ENCODE measurements at regions not wholly inside any gene's neighbourhood (a gene's known extent, or its start where the extent isn't known, plus 50 kb on each side); places are given as distances from the start of the nearest gene placed in this dataset.

GRCh38 chr5:2670940-2671339 lies 80.5 kb downstream of the IRX2 start:
- DNase-seq (ENCODE audit: low spot score), result no peak
- intact Hi-C loops (cut with DNase I), result no loop called here
- TF ChIP-seq CTCF (IDR thresholded peaks at IDR 0.05), result no peak
- TF ChIP-seq POLR2A (IDR thresholded peaks at IDR 0.05), result no peak
- TF ChIP-seq POLR2AphosphoS5 (IDR thresholded peaks at IDR 0.05), result no peak
- Histone ChIP-seq H3K9me3 (no peaks in the 10 kb centered on the region), H3K4me3 (no peak overlapping the region), H3K36me3 (no peaks in the 10 kb centered on the region), H3K27ac (no peak overlapping the region), H3K4me1 (replicated peaks) (no peaks in the 10 kb centered on the region), H3K27me3 (replicated peaks; ENCODE audit: insufficient read depth) (no peaks in the 10 kb centered on the region)
- WGBS, result 84% methylated on average over 14 of the region's 14 CpGs

- Histone ChIP-seq H3K9me3 (no peaks in the 10 kb centered on the region), H3K36me3 (no peaks in the 10 kb centered on the region), H3K27ac (no peak overlapping the region), H3K4me3 (no peak overlapping the region), H3K4me1 (replicated peaks) (no peaks in the 10 kb centered on the region), H3K27me3 (replicated peaks; ENCODE audit: insufficient read depth) (no peaks in the 10 kb centered on the region)
- no peak for DNase-seq (ENCODE audit: low spot score)
- WGBS, result 91% methylated on average over 16 of the region's 16 CpGs
- TF ChIP-seq POLR2AphosphoS5 (IDR thresholded peaks at IDR 0.05) (no peak), POLR2A (IDR thresholded peaks at IDR 0.05) (no peak), CTCF (IDR thresholded peaks at IDR 0.05) (no peak)
- intact Hi-C loops (cut with DNase I), result no loop called here
Measured at GRCh38 chr5:2669913-2670312, 81.6 kb downstream of the IRX2 start.

- Histone ChIP-seq H3K27ac (no peak overlapping the region), H3K9me3 (no peaks in the 10 kb centered on the region), H3K36me3 (no peaks in the 10 kb centered on the region), H3K4me1 (replicated peaks) (no peaks in the 10 kb centered on the region), H3K27me3 (replicated peaks; ENCODE audit: insufficient read depth) (peaks cover 2% of the 10 kb centered on the region), H3K4me3 (no peak overlapping the region)
- WGBS, result 92% methylated on average over 4 of the region's 4 CpGs
- intact Hi-C loops (cut with DNase I), result no loop called here
- DNase-seq (ENCODE audit: low spot score), result no peak
- TF ChIP-seq CTCF (IDR thresholded peaks at IDR 0.05) (no peak), POLR2A (IDR thresholded peaks at IDR 0.05) (no peak), POLR2AphosphoS5 (IDR thresholded peaks at IDR 0.05) (no peak)
Measured at GRCh38 chr5:2669259-2669658, 82.2 kb downstream of the IRX2 start.

GRCh38 chr5:2666081-2666480 lies 85.4 kb downstream of the IRX2 start:
- DNase-seq (ENCODE audit: low spot score), result no peak
- no peaks in the 10 kb centered on the region for H3K9me3 ChIP-seq
- H3K27ac ChIP-seq, result no peak overlapping the region
- H3K27me3 ChIP-seq (replicated peaks; ENCODE audit: insufficient read depth), result peaks cover 2% of the 10 kb centered on the region
- 58% methylated on average over 11 of the region's 11 CpGs for WGBS
- no peak overlapping the region for H3K4me3 ChIP-seq
- H3K4me1 ChIP-seq (replicated peaks), result no peaks in the 10 kb centered on the region
- TF ChIP-seq POLR2A (IDR thresholded peaks at IDR 0.05) (no peak), POLR2AphosphoS5 (IDR thresholded peaks at IDR 0.05) (no peak), CTCF (IDR thresholded peaks at IDR 0.05) (no peak)
- intact Hi-C loops (cut with DNase I), result no loop called here
- no peaks in the 10 kb centered on the region for H3K36me3 ChIP-seq

- TF ChIP-seq CTCF (IDR thresholded peaks at IDR 0.05) (no peak), POLR2A (IDR thresholded peaks at IDR 0.05) (no peak), POLR2AphosphoS5 (IDR thresholded peaks at IDR 0.05) (no peak)
- Histone ChIP-seq H3K9me3 (no peaks in the 10 kb centered on the region), H3K4me1 (replicated peaks) (no peaks in the 10 kb centered on the region), H3K4me3 (no peak overlapping the region), H3K27me3 (replicated peaks; ENCODE audit: insufficient read depth) (peaks cover 6% of the 10 kb centered on the region), H3K27ac (no peak overlapping the region), H3K36me3 (no peaks in the 10 kb centered on the region)
- WGBS, result 53% methylated on average over 3 of the region's 3 CpGs
- DNase-seq (ENCODE audit: low spot score), result no peak
- intact Hi-C loops (cut with DNase I), result no loop called here
Measured at GRCh38 chr5:2663489-2663888, 88.0 kb downstream of the IRX2 start.
